NK-92 (cell line): ENCODE measurements at regions not wholly inside any gene's neighbourhood (a gene's known extent, or its start where the extent isn't known, plus 50 kb on each side); places are given as distances from the start of the nearest gene placed in this dataset.

Source experiments
- DNase-seq: peaks from one replicate; lab custom pipeline; 2025; ENCODE audit not compliant: unreplicated experiment; lab: John Stamatoyannopoulos, UW

DNA sequence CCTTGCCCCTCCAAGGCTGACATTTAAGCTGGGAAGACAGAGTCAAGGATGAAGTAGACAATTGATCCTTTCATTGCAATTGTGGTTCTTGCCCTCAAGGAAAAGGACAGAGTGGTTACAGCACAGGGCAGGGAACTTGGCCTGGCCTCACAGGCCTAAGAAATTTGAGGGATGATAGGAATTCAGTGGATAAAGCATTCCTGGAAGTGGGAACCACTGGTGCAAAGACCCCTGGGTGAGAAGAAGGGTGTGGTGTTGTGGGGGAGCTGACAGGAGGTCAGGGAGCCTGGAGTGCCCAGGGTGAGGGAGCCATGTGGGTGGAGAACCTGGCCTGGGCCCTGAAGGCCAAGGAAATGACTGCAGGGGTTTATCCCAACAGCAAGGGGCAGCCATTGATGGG is 287.4 kb downstream of the UACA start:
- no peak for DNase-seq

DNA sequence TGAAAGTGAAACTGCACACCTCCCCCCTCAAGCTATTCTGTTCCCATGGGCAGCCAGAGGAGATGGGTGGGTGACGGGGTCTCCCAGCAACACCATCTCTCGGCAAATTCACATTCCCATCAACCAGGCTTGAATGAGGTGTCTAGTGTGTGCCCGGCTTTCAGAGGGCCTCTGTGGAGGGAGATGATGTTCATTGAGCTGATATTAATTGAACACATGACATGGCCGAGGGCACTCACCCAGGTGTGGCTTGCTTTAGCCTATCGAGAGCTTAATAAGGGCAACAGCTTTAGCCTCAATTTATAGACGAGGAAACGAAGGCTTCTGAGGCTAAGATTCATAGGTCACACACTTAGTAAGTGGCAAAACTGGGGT is 288.0 kb downstream of the UACA start:
- DNase-seq, result no peak

GRCh38 chr15:70474471-70475406 is 288.6 kb downstream of the UACA start:
- DNase-seq, result no peak

DNA sequence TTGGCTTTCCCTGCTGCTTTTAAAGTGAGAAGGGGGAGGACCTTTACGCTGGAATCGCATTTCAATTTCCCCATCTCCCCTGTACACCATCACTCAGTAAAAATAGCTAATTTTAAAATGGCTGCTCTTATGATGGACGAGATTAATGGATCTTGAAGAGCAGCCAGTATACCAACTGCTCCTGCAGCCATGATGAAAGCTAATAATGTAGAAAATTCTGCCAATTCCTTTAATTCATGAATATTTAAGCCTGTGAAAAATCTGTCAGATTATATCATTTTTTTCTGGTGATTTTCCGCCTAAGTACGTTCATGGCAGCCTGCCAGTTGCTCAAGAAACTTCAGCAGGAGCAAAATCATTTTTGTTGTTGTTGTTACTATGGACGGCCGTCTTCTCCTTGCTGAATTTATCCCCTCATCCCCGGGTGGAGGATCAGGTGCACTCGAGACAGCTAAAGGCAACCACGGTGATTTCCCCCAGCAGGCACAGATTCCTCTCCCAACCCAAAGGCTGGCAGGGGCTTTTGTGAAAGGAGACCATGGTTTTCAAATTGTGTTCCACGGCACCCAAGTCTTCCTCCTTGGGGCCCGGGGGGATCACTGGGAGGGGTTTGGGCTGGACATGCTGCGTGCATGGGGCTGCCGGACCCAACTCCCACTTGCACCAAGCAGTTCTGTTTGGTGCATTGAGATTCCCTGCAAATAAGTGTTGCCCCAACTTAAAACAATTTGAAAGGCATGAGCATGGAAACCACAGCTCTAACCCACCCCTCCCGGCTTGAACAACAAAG is 289.6 kb downstream of the UACA start:
- DNase-seq, result no peak

- no peak for DNase-seq
Observed at GRCh38 chr15:70471517-70471916, 291.8 kb downstream of the UACA start.

DNA sequence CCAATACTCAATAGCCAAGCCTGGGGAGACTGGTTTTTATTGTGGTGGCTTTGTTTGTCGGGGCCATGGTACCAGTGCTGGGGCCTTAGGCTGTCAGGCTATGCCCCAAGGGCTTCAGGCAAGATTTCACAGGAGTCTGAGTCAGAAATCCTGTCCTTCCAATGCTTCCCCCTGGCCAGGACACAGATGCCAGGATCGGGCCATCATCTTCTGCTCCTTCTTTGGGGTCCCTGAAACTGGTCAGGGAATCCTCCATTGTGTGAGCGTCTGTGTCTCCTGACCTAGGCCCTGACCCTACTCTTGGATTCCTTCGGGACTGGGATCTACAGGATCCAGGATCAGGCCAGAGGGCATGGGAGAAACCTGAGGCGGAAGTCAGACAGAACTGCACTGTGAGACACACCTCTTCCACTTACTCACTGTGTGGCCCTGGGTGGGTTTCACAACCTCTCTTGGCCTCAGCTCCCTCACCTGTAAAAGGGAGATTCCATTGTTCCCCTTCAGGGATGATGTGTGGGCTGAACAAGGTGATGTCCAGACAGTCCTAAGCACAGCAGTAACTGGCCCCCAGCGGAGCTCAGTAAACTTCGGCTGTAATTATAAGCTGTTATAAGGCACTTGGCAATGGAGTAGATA is 292.7 kb downstream of the UACA start:
- no peak for DNase-seq

- no peak for DNase-seq
Observed at GRCh38 chr15:70469651-70470555, 293.5 kb downstream of the UACA start.

GRCh38 chr15:70469182-70469581 is 294.2 kb downstream of the UACA start:
- DNase-seq, result no peak

DNA sequence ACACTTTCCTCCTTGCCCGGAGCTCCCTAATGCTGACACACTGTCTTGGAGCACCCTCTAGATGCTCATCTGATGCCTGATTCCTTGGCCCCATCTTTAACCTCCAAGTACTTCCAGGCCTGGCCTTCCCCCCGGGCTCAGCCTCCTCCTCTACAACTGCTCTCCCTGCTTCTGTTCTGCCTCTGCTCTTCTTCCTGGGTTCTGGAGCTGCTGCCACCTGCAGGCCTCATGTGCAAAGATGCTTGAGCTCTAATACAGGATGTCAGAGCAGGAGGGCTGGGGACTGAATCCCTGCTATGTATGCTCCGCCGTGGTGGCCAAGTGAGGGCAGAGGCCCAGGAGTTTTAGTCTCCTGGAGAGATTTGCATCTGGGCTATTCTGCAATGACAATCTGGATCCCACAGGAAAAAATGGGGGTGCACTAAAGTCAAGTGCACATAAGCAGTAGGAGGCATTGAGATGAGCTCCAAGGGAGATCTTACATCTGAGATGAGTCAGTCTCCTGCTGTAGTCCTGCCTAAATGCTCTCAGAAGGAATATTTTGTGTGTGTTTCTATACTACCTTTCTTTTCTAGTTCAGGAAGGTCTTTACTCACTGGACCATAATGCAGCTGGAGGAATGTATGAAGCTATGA is 296.3 kb downstream of the UACA start:
- DNase-seq, result no peak

DNA sequence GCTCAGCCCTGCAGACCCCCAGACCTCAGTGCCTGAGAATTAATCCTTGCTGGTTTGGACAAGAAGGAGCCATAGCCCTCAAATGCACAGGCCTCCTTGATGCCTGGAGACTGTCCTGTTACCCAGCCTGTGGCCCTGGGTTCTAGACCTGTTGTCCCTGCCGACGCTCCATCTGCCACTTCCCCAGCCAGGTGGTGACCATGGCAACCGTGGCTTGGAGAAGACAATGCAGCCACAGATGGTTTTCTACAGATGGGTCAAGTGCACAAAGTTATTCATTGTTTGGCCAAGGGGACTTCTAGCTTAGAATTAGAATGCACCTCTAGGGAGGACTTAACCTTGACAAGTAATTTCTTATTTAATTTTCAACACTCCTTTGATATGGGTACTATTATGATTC is 297.1 kb downstream of the UACA start:
- no peak for DNase-seq

- no peak for DNase-seq
Observed at GRCh38 chr15:70465812-70466211, 297.5 kb downstream of the UACA start.

GRCh38 chr15:70463453-70463834 is 299.9 kb downstream of the UACA start:
- no peak for DNase-seq

- no peak for DNase-seq
Observed at GRCh38 chr15:70461992-70462391, 301.4 kb downstream of the UACA start.

GRCh38 chr15:70461017-70461416 is 302.3 kb downstream of the UACA start:
- DNase-seq, result no peak

GRCh38 chr15:70459312-70459711 is 304.0 kb downstream of the UACA start:
- no peak for DNase-seq

- no peak for DNase-seq
Observed at GRCh38 chr15:70453766-70454165, 309.6 kb downstream of the UACA start.

DNA sequence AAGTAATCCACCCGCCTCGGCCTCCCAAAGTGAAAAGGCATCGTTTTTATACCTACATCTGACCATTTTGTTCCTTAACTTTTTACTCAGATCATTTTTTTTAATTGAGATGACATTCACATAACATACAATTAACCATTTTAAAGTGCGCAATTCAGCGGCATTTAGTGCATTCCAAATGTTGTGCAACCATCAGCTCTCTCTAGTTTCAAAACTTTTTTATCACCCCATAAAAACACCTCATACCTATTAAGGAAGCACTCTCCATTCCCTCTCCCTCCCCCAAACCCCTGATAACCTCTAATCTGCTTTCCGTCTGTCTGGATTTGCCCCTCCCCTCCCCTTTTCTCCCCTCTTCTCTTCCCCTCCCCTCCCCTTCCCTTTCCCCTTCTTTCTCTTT is 310.1 kb downstream of the UACA start:
- DNase-seq, result no peak

DNA sequence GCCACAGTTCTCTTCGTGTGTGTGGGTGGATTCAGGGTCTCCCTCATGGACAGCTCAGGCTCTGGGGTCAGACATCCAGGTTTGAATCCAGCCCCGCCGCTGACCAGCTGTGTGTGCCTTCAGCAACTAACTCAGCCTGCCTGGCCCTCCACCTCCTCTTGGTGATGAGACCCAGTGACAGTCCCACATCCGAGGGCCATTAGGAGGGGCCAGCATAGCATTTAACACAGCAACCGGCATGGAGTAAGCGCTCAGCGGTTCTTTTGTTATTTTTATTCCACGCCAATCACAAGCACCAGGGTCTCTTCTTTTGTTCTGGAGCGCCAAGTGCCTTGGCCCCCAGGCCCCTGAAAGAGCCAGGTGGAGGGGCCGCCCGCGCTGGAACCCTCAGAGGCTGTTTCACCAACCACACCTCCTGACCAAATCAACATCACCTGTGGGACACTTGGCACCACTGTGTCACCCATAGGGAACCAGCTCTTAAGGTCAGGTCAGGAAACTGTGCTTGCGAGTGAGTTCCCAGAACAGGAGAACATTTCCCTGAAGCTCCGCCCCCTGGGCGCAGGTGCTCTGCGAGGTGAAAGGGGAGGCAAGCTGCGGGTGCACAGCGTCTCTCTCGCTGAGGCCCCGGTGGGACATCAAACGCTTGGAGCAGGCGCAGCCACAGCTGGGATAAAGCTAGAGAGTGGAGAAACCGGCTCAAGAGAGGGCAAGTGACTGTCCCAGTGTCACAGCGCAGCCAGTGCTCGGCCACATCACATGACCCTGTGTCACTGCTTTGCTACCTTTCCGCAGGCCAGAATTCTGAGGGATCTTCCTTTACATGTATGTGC is 311.3 kb downstream of the UACA start:
- no peak for DNase-seq

GRCh38 chr15:70450142-70450443 is 313.3 kb downstream of the UACA start:
- no peak for DNase-seq
